GM23338 (cell line): ENCODE measurements at regions not wholly inside any gene's neighbourhood (a gene's known extent, or its start where the extent isn't known, plus 50 kb on each side); places are given as distances from the start of the nearest gene placed in this dataset.

Experiments
- ATAC-seq: fragments of 200-7000 bp; cut with Tn5 transposase; 3 replicates; pipeline ENCODE4 v1.9.1; 2020
- DNase-seq: peaks from one replicate; pipeline ENCODE4 v3.0.0-alpha.2; 2015; ENCODE audit warnings: low spot score
- H2AFZ ChIP-seq: fragments of 200-600 bp; sonication (generic); 2 replicates; pipeline ENCODE4 v1.8.0; 2016; ENCODE audit warnings: antibody characterized with exemption, mild to moderate bottlenecking, moderate library complexity
- H3F3A ChIP-seq: fragments of 200-600 bp; sonication (generic); replicated peaks from 2 replicates; pipeline ENCODE4 v1.8.0; 2017; ENCODE audit warnings: antibody characterized with exemption, mixed run types, low read depth
- H3K27ac ChIP-seq: fragments of 200-600 bp; sonication (generic); 2 replicates; pipeline ENCODE4 v1.6.1; 2016; ENCODE audit warnings: low read depth
- H3K27me3 ChIP-seq: fragments of 200-600 bp; sonication (generic); 2 replicates; pipeline ENCODE4 v1.8.0; 2016; ENCODE audit warnings: mild to moderate bottlenecking, mixed run types, moderate library complexity; ENCODE audit not compliant: insufficient read depth
- H3K36me3 ChIP-seq: fragments of 200-600 bp; sonication (generic); 2 replicates; pipeline ENCODE4 v1.8.0; 2016; ENCODE audit warnings: mild to moderate bottlenecking; ENCODE audit not compliant: insufficient read depth
- H3K4me1 ChIP-seq: fragments of 200-600 bp; sonication (generic); 2 replicates; pipeline ENCODE4 v1.8.0; 2016; ENCODE audit warnings: mild to moderate bottlenecking, moderate library complexity; ENCODE audit not compliant: insufficient read depth
- H3K4me2 ChIP-seq: fragments of 200-600 bp; sonication (generic); 2 replicates; pipeline ENCODE4 v1.7.1; 2017; ENCODE audit warnings: mixed run types
- H3K4me3 ChIP-seq: fragments of 200-600 bp; sonication (generic); 2 replicates; pipeline ENCODE4 v1.6.1; 2016; ENCODE audit warnings: mixed run types
- H3K79me2 ChIP-seq: fragments of 200-600 bp; sonication (generic); replicated peaks from 2 replicates; pipeline ENCODE4 v1.8.0; 2017; ENCODE audit warnings: mild to moderate bottlenecking; ENCODE audit not compliant: insufficient read depth
- H3K9me2 ChIP-seq: fragments of 200-600 bp; sonication (generic); 2 replicates; pipeline ENCODE4 v1.8.0; 2017; ENCODE audit not compliant: insufficient read depth
- H4K20me1 ChIP-seq: fragments of 200-600 bp; sonication (generic); replicated peaks from 2 replicates; pipeline ENCODE4 v1.8.0; 2017; ENCODE audit warnings: mild to moderate bottlenecking; ENCODE audit not compliant: insufficient read depth
- H3K27ac Mint-ChIP-seq: 2 replicates; pipeline ENCODE4 v1.8.0; 2020; ENCODE audit warnings: inconsistent platforms, mild to moderate bottlenecking, moderate library complexity, mixed read lengths
- H3K27me3 Mint-ChIP-seq: 3 replicates; pipeline ENCODE4 v1.8.0; 2022; ENCODE audit warnings: low read depth, mild to moderate bottlenecking, moderate library complexity, mixed read lengths, inconsistent platforms; ENCODE audit not compliant: insufficient read depth, poor library complexity
- H3K36me3 Mint-ChIP-seq: 3 replicates; pipeline ENCODE4 v1.8.0; 2021; ENCODE audit warnings: low read depth, mild to moderate bottlenecking, inconsistent platforms, moderate library complexity, mixed read lengths
- H3K4me1 Mint-ChIP-seq: 3 replicates; pipeline ENCODE4 v1.8.0; 2020; ENCODE audit warnings: mild to moderate bottlenecking, inconsistent platforms, mixed read lengths
- H3K4me3 Mint-ChIP-seq: 3 replicates; pipeline ENCODE4 v1.8.0; 2021; ENCODE audit warnings: moderate library complexity, mild to moderate bottlenecking, inconsistent platforms, mixed read lengths
- H3K9me3 Mint-ChIP-seq: 3 replicates; pipeline ENCODE4 v1.8.0; 2020; ENCODE audit warnings: moderate library complexity, mild to moderate bottlenecking, inconsistent platforms, mixed read lengths
- EZH2 ChIP-seq: fragments of 200-600 bp; sonication (generic); IDR thresholded peaks from one replicate; pipeline ENCODE4 v1.8.0; 2017; ENCODE audit warnings: antibody characterized with exemption, mild to moderate bottlenecking, low read depth; ENCODE audit not compliant: unreplicated experiment
- NANOG ChIP-seq: IDR thresholded peaks from 2 replicates; pipeline ENCODE4 v1.6.1; 2016; ENCODE audit warnings: antibody characterized with exemption, borderline replicate concordance
- POLR2AphosphoS5 ChIP-seq: IDR thresholded peaks from 2 replicates; pipeline ENCODE4 v1.6.1; 2016; ENCODE audit warnings: antibody characterized with exemption, low read depth
- STAT1 ChIP-seq: IDR thresholded peaks from one replicate; pipeline ENCODE4 v1.6.1; 2016; ENCODE audit warnings: antibody characterized with exemption; ENCODE audit not compliant: unreplicated experiment
- TF ChIP-seq, protein P1 (sequence below): IDR thresholded peaks from 2 replicates; pipeline ENCODE4 v1.6.1; 2016; ENCODE audit warnings: antibody characterized with exemption
- TF ChIP-seq, protein P2 (sequence below): fragments of 250-450 bp; sonication (Bioruptor Pico); IDR thresholded peaks from 2 replicates; pipeline ENCODE4 v1.5.0; 2020; ENCODE audit warnings: mild to moderate bottlenecking, moderate library complexity

DNA sequence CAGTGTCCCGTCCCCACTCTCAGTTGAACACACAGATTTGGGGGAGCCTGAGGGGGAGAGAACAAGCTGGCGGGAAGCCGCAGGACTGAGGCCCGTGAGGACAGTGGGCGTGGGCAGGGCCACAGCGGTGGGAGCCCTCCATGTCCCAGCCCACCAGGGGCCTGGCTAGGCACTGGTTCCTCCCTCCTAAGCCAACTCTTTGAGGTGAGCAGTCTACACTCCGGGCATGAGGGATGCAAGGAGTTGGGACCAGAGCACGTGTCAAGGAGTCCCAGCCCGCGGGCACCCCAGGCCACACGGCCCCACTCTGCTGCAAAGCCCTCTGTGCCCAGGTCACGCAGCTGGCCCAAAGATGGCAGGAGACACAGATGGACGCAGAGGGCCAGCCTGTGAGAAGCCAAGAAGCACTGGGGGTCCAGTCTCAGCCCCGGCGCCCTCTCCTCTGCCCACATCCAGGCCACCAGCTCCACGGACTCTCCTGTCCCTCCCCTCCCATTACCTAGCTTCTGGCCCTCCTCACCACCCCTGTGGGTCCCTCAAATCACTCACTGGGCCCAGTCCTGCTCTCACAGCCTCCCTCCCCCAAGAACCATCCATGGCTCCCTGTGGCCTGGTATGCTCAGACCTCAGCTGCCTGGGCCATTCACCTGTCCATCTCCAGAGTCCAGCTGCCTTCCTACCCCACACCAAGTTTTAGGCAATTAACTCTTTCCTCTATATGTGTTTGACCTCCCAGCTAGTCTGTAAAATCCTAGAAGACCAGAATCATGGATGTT is 206.5 kb downstream of the RBFOX3 start:
- H3K27ac ChIP-seq, result no peak overlapping the region
- H4K20me1 ChIP-seq, result no peaks in the 10 kb centered on the region
- no peaks in the 10 kb centered on the region for H3K4me1 ChIP-seq
- no peaks in the 10 kb centered on the region for H3K36me3 Mint-ChIP-seq
- H3K4me3 Mint-ChIP-seq, result no peak overlapping the region
- no peak overlapping the region for H3K27ac Mint-ChIP-seq
- no peaks in the 10 kb centered on the region for H3K36me3 ChIP-seq
- H3K27me3 Mint-ChIP-seq, result peaks cover 29% of the 10 kb centered on the region
- peaks cover 5% of the 10 kb centered on the region; the same call in 1 of the 3 replicates for H3K9me3 Mint-ChIP-seq
- ATAC-seq (no peak), DNase-seq (no peak)
- peaks cover 22% of the 10 kb centered on the region for H3K4me1 Mint-ChIP-seq
- H3K4me3 ChIP-seq, result no peak overlapping the region
- H3K79me2 ChIP-seq, result no peaks in the 10 kb centered on the region
- H3F3A ChIP-seq, result no peaks in the 10 kb centered on the region
- no peak overlapping the region for H2AFZ ChIP-seq
- H3K9me2 ChIP-seq, result no peaks in the 10 kb centered on the region
- peaks cover 16% of the 10 kb centered on the region for H3K27me3 ChIP-seq
- no peak overlapping the region for H3K4me2 ChIP-seq
- TF ChIP-seq, protein P1, sequence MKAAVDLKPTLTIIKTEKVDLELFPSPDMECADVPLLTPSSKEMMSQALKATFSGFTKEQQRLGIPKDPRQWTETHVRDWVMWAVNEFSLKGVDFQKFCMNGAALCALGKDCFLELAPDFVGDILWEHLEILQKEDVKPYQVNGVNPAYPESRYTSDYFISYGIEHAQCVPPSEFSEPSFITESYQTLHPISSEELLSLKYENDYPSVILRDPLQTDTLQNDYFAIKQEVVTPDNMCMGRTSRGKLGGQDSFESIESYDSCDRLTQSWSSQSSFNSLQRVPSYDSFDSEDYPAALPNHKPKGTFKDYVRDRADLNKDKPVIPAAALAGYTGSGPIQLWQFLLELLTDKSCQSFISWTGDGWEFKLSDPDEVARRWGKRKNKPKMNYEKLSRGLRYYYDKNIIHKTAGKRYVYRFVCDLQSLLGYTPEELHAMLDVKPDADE, result no peak
- TF ChIP-seq POLR2AphosphoS5, result no peak
- no peak for TF ChIP-seq EZH2

DNA sequence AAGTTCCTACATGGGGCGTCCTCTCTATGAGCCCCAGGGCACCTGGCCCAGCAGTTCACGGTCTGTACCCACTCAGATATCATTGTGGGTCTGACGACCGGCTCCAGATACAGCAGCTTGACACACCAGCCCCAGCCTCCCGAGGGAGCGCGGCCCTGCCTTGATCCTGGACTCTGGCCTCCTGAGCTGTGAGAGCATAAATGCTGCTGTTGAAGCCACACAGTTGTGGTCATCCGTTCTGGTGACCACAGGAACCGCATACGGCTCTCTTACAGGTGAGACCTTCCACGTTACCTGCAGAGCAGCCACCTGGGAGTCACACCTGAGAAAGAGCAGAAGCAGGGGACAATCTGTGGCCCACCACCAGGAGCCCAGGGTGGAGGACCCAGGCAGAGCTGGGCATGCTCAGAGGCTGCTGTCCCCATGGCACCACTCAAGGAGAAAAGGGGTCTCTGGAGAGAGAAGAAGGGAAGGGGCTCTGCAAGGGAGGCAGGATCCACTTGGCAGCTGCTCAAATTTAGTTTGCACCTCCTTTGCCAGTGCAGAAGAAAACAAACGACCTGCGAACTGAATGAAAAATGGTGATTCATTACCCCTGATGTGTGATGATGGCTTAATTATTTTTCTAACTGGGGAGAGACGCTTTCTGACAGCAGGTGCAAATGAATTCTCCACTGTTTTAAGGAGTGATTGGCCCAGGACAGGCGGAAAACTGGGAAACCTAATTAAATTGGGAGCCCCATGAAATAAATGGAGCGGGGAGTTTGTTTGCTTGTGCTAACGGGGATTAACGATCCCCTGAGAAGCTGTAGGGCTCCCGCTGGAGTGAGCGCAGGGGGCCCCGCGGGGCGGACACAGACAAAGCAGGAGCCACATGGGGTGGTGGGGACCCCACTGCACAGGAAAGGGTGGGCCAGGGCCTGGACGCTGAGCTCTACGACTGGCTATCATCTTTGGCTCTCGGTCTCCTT is 208.9 kb downstream of the RBFOX3 start:
- Mint-ChIP-seq H3K36me3 (no peaks in the 10 kb centered on the region), H3K4me1 (peaks cover 14% of the 10 kb centered on the region), H3K9me3 (peaks cover 5% of the 10 kb centered on the region; the same call in 1 of the 3 replicates), H3K27ac (no peak overlapping the region), H3K27me3 (peaks cover 31% of the 10 kb centered on the region), H3K4me3 (peak overlapping the region; percentile 72)
- Histone ChIP-seq H3K79me2 (no peaks in the 10 kb centered on the region), H4K20me1 (no peaks in the 10 kb centered on the region), H3K4me3 (peak overlapping the region; percentile 49), H3K27me3 (peaks cover 16% of the 10 kb centered on the region), H3K9me2 (no peaks in the 10 kb centered on the region), H3K27ac (no peak overlapping the region), H2AFZ (peak overlapping the region; percentile 99), H3F3A (no peaks in the 10 kb centered on the region), H3K36me3 (no peaks in the 10 kb centered on the region), H3K4me2 (peak overlapping the region; percentile 84), H3K4me1 (no peaks in the 10 kb centered on the region)
- no peak for DNase-seq
- ATAC-seq, result peak; percentile 21
- TF ChIP-seq STAT1, result no peak
- no peak for TF ChIP-seq NANOG
- TF ChIP-seq, protein P1, result no peak
- TF ChIP-seq, protein P2, sequence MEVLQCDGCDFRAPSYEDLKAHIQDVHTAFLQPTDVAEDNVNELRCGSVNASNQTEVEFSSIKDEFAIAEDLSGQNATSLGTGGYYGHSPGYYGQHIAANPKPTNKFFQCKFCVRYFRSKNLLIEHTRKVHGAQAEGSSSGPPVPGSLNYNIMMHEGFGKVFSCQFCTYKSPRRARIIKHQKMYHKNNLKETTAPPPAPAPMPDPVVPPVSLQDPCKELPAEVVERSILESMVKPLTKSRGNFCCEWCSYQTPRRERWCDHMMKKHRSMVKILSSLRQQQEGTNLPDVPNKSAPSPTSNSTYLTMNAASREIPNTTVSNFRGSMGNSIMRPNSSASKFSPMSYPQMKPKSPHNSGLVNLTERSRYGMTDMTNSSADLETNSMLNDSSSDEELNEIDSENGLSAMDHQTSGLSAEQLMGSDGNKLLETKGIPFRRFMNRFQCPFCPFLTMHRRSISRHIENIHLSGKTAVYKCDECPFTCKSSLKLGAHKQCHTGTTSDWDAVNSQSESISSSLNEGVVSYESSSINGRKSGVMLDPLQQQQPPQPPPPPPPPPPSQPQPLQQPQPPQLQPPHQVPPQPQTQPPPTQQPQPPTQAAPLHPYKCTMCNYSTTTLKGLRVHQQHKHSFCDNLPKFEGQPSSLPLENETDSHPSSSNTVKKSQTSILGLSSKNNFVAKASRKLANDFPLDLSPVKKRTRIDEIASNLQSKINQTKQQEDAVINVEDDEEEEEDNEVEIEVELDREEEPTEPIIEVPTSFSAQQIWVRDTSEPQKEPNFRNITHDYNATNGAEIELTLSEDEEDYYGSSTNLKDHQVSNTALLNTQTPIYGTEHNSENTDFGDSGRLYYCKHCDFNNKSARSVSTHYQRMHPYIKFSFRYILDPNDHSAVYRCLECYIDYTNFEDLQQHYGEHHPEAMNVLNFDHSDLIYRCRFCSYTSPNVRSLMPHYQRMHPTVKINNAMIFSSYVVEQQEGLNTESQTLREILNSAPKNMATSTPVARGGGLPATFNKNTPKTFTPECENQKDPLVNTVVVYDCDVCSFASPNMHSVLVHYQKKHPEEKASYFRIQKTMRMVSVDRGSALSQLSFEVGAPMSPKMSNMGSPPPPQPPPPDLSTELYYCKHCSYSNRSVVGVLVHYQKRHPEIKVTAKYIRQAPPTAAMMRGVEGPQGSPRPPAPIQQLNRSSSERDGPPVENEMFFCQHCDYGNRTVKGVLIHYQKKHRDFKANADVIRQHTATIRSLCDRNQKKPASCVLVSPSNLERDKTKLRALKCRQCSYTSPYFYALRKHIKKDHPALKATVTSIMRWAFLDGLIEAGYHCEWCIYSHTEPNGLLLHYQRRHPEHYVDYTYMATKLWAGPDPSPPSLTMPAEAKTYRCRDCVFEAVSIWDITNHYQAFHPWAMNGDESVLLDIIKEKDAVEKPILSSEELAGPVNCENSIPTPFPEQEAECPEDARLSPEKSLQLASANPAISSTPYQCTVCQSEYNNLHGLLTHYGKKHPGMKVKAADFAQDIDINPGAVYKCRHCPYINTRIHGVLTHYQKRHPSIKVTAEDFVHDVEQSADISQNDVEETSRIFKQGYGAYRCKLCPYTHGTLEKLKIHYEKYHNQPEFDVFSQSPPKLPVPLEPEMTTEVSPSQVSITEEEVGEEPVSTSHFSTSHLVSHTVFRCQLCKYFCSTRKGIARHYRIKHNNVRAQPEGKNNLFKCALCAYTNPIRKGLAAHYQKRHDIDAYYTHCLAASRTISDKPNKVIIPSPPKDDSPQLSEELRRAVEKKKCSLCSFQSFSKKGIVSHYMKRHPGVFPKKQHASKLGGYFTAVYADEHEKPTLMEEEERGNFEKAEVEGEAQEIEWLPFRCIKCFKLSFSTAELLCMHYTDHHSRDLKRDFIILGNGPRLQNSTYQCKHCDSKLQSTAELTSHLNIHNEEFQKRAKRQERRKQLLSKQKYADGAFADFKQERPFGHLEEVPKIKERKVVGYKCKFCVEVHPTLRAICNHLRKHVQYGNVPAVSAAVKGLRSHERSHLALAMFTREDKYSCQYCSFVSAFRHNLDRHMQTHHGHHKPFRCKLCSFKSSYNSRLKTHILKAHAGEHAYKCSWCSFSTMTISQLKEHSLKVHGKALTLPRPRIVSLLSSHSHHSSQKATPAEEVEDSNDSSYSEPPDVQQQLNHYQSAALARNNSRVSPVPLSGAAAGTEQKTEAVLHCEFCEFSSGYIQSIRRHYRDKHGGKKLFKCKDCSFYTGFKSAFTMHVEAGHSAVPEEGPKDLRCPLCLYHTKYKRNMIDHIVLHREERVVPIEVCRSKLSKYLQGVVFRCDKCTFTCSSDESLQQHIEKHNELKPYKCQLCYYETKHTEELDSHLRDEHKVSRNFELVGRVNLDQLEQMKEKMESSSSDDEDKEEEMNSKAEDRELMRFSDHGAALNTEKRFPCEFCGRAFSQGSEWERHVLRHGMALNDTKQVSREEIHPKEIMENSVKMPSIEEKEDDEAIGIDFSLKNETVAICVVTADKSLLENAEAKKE, result no peak
